Liver (tissue), 8 donors: ENCODE measurements at regions not wholly inside any gene's neighbourhood (a gene's known extent, or its start where the extent isn't known, plus 50 kb on each side); places are given as distances from the start of the nearest gene placed in this dataset.

Source experiments
- DNase-seq: peaks from one replicate; pipeline ENCODE4 v3.0.0-alpha.2; 2017; ENCODE audit warnings: low spot score
- H3K27ac ChIP-seq, 2 donors: one replicate each; pipeline ENCODE4 v1.7.0; 2013; ENCODE audit warnings: inconsistent platforms in 2 of 2, low read length in 2 of 2, control low read depth in 1 of 2, low read depth in 1 of 2, mild to moderate bottlenecking in 1 of 2
- H3K27me3 ChIP-seq, 4 donors: one replicate each; pipeline versions ENCODE4 v1.6.1 to v1.7.0; 2013; ENCODE audit warnings: low read length in 3 of 4, inconsistent platforms in 1 of 4, mild to moderate bottlenecking in 1 of 4, moderate library complexity in 1 of 4; ENCODE audit not compliant: control insufficient read depth in 4 of 4, insufficient read depth in 4 of 4
- H3K36me3 ChIP-seq, 4 donors: one replicate each; pipeline versions ENCODE4 v1.6.1 to v1.7.0; 2013; ENCODE audit warnings: low read length in 3 of 4, mild to moderate bottlenecking in 3 of 4, low read depth in 1 of 4, moderate library complexity in 1 of 4; ENCODE audit not compliant: control insufficient read depth in 4 of 4, insufficient read depth in 3 of 4
- H3K4me1 ChIP-seq, 4 donors: one replicate each; pipeline versions ENCODE4 v1.6.1 to v1.7.0; 2013; ENCODE audit warnings: low read length in 3 of 4, mild to moderate bottlenecking in 3 of 4, moderate library complexity in 1 of 4; ENCODE audit not compliant: control insufficient read depth in 4 of 4, insufficient read depth in 4 of 4
- H3K4me3 ChIP-seq, 3 donors: one replicate each; pipeline versions ENCODE4 v1.6.1 to v1.7.0; 2013; ENCODE audit warnings: low read length in 3 of 3, control low read depth in 1 of 3, low read depth in 1 of 3, mild to moderate bottlenecking in 1 of 3
- H3K9ac ChIP-seq, 2 donors: one replicate each; pipeline ENCODE4 v1.7.0; 2013; ENCODE audit warnings: low read length in 2 of 2, mild to moderate bottlenecking in 2 of 2, moderate library complexity in 2 of 2, control low read depth in 1 of 2, low read depth in 1 of 2
- H3K9me3 ChIP-seq, 4 donors: one replicate each; pipeline versions ENCODE4 v1.6.1 to v1.7.0; 2013; ENCODE audit warnings: low read length in 3 of 4; ENCODE audit not compliant: control insufficient read depth in 4 of 4
- EGR1 ChIP-seq, 2 donors: IDR thresholded peaks; 2 replicates each; pipeline ENCODE4 v1.6.1; 2016 to 2018; ENCODE audit warnings: antibody characterized with exemption in 2 of 2, low read depth in 2 of 2
- FOXA1 ChIP-seq: IDR thresholded peaks from 2 replicates; pipeline ENCODE4 v1.6.1; 2016; ENCODE audit warnings: antibody characterized with exemption
- FOXA2 ChIP-seq: IDR thresholded peaks from 2 replicates; pipeline ENCODE4 v1.6.1; 2016; ENCODE audit warnings: antibody characterized with exemption
- HNF4G ChIP-seq: IDR thresholded peaks from 2 replicates; pipeline ENCODE4 v1.6.1; 2016; ENCODE audit warnings: antibody characterized with exemption
- JUND ChIP-seq, 2 donors: IDR thresholded peaks; 2 replicates each; pipeline ENCODE4 v1.6.1; 2016; ENCODE audit warnings: antibody characterized with exemption in 2 of 2
- NR2F2 ChIP-seq: IDR thresholded peaks from 2 replicates; pipeline ENCODE4 v1.6.1; 2016; ENCODE audit warnings: antibody characterized with exemption
- RAD21 ChIP-seq, 2 donors: IDR thresholded peaks; 2 replicates each; pipeline ENCODE4 v1.6.1; 2016; ENCODE audit warnings: antibody characterized with exemption in 2 of 2, mild to moderate bottlenecking in 2 of 2
- RXRA ChIP-seq, 2 donors: IDR thresholded peaks; 2 replicates each; pipeline ENCODE4 v1.6.1; 2017 to 2018; ENCODE audit warnings: antibody characterized with exemption in 2 of 2, mild to moderate bottlenecking in 1 of 2
- SP1 ChIP-seq: IDR thresholded peaks from 2 replicates; pipeline ENCODE4 v1.6.1; 2018; ENCODE audit warnings: antibody characterized with exemption, mild to moderate bottlenecking
- TAF1 ChIP-seq: conservative IDR thresholded peaks from 2 replicates; pipeline ENCODE4 v1.6.1; 2016; ENCODE audit warnings: antibody characterized with exemption, mild to moderate bottlenecking
- YY1 ChIP-seq: IDR thresholded peaks from 2 replicates; pipeline ENCODE4 v1.6.1; 2016; ENCODE audit warnings: antibody characterized with exemption, mild to moderate bottlenecking
- WGBS: extraction: QIAGEN DNeasy Blood & Tissue Kit; methylation state at CpG from one replicate; pipeline ENCODE4 v1.1.7; 2013; 5-methylcytosine and 5-hydroxymethylcytosine counted together
- TF ChIP-seq, protein P1 (sequence below): IDR thresholded peaks from 2 replicates; pipeline ENCODE4 v1.6.1; 2016; ENCODE audit warnings: antibody characterized with exemption, mild to moderate bottlenecking
- TF ChIP-seq, protein P2 (sequence below): IDR thresholded peaks from 2 replicates; pipeline ENCODE4 v1.6.1; 2016; ENCODE audit warnings: antibody characterized with exemption
- TF ChIP-seq, protein P3 (sequence below): fragments of 150-350 bp; IDR thresholded peaks from 2 replicates; pipeline ENCODE4 v1.5.1; 2017; ENCODE audit warnings: improper control_type of control experiment, low read depth, low read length; ENCODE audit not compliant: missing input control
- TF ChIP-seq, protein P4 (sequence below): IDR thresholded peaks from 2 replicates; pipeline ENCODE4 v1.6.1; 2016; ENCODE audit warnings: antibody characterized with exemption
- donor health status: healthy.
- donor health status: healthy.
- donor health status: healthy.
- donor health status: healthy.
- donor health status: healthy.

DNA sequence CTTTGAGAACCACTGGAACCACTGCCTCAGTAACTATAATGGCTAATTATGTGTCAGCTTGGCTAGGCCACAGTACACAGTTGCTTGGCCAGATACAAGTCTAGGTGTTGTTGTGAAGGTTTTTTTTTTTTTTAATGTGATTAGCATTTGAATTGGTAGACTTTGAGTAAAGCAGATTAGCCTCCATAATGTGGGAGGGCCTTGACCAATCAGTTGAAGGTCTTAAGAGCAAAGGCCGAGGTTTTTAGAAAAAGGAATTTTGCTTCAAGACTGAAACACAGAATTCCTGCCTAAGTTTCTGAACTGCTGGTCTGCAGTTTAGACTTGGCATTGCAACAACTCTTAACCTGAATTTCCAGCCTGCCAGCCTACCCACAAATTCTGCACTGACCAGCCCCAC, 451.6 kb upstream of the AZI2 start (continued):
- TF ChIP-seq, protein P1, sequence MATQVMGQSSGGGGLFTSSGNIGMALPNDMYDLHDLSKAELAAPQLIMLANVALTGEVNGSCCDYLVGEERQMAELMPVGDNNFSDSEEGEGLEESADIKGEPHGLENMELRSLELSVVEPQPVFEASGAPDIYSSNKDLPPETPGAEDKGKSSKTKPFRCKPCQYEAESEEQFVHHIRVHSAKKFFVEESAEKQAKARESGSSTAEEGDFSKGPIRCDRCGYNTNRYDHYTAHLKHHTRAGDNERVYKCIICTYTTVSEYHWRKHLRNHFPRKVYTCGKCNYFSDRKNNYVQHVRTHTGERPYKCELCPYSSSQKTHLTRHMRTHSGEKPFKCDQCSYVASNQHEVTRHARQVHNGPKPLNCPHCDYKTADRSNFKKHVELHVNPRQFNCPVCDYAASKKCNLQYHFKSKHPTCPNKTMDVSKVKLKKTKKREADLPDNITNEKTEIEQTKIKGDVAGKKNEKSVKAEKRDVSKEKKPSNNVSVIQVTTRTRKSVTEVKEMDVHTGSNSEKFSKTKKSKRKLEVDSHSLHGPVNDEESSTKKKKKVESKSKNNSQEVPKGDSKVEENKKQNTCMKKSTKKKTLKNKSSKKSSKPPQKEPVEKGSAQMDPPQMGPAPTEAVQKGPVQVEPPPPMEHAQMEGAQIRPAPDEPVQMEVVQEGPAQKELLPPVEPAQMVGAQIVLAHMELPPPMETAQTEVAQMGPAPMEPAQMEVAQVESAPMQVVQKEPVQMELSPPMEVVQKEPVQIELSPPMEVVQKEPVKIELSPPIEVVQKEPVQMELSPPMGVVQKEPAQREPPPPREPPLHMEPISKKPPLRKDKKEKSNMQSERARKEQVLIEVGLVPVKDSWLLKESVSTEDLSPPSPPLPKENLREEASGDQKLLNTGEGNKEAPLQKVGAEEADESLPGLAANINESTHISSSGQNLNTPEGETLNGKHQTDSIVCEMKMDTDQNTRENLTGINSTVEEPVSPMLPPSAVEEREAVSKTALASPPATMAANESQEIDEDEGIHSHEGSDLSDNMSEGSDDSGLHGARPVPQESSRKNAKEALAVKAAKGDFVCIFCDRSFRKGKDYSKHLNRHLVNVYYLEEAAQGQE: no peak
- TF ChIP-seq FOXA2: no peak
- TF ChIP-seq, protein P2, sequence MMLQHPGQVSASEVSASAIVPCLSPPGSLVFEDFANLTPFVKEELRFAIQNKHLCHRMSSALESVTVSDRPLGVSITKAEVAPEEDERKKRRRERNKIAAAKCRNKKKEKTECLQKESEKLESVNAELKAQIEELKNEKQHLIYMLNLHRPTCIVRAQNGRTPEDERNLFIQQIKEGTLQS: no peak

DNA sequence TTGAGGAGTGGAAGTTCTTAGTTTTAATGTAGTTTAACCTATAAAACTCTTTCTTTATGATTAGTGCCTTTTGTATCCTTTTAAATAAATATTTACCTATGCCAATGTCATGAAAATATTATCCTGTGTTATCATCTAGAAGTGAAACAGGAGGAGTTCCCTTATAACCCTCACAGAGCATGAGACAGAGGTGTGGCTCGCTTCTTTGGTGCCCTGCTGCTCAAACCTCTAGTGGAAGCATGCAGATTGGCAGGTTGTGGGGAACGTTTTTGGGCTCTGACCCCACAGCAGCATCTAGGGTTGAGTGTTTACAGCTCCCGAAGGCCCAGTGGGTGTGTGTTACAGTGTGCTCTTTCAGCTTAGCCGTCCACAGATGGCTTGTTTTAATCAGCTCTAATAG, 459.4 kb upstream of the AZI2 start:
- Histone ChIP-seq H3K4me1 (no peaks in the 10 kb centered on the region), H3K9ac (no peak overlapping the region), H3K27me3 (no peaks in the 10 kb centered on the region), H3K9me3 (peaks cover 0 to 3% (median 0%) of the 10 kb centered on the region in 4 donors), H3K4me3 (no peak overlapping the region), H3K36me3 (no peaks in the 10 kb centered on the region), H3K27ac (no peak overlapping the region)
- TF ChIP-seq, protein P1: no peak
- no peak for TF ChIP-seq FOXA2
- TF ChIP-seq FOXA1: no peak
- TF ChIP-seq, protein P3, sequence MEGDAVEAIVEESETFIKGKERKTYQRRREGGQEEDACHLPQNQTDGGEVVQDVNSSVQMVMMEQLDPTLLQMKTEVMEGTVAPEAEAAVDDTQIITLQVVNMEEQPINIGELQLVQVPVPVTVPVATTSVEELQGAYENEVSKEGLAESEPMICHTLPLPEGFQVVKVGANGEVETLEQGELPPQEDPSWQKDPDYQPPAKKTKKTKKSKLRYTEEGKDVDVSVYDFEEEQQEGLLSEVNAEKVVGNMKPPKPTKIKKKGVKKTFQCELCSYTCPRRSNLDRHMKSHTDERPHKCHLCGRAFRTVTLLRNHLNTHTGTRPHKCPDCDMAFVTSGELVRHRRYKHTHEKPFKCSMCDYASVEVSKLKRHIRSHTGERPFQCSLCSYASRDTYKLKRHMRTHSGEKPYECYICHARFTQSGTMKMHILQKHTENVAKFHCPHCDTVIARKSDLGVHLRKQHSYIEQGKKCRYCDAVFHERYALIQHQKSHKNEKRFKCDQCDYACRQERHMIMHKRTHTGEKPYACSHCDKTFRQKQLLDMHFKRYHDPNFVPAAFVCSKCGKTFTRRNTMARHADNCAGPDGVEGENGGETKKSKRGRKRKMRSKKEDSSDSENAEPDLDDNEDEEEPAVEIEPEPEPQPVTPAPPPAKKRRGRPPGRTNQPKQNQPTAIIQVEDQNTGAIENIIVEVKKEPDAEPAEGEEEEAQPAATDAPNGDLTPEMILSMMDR: no peak
- TF ChIP-seq SP1: no peak
- TF ChIP-seq RAD21 (IDR thresholded peaks at IDR 0.05): no peak
- TF ChIP-seq JUND (IDR thresholded peaks at IDR 0.05): no peak
- no peak for TF ChIP-seq RXRA (IDR thresholded peaks at IDR 0.05)
- no peak for TF ChIP-seq NR2F2
- TF ChIP-seq HNF4G: no peak
- TF ChIP-seq YY1: no peak
- TF ChIP-seq TAF1: no peak
- TF ChIP-seq EGR1 (IDR thresholded peaks at IDR 0.05; ENCODE audit: low read depth in 2 of 2): no peak
- TF ChIP-seq, protein P4, sequence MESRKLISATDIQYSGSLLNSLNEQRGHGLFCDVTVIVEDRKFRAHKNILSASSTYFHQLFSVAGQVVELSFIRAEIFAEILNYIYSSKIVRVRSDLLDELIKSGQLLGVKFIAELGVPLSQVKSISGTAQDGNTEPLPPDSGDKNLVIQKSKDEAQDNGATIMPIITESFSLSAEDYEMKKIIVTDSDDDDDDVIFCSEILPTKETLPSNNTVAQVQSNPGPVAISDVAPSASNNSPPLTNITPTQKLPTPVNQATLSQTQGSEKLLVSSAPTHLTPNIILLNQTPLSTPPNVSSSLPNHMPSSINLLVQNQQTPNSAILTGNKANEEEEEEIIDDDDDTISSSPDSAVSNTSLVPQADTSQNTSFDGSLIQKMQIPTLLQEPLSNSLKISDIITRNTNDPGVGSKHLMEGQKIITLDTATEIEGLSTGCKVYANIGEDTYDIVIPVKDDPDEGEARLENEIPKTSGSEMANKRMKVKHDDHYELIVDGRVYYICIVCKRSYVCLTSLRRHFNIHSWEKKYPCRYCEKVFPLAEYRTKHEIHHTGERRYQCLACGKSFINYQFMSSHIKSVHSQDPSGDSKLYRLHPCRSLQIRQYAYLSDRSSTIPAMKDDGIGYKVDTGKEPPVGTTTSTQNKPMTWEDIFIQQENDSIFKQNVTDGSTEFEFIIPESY: no peak
- WGBS: 69% methylated on average over 4 of the region's 4 CpGs
- no peak for DNase-seq
